GM12891 (cell line): ENCODE measurements at regions not wholly inside any gene's neighbourhood (a gene's known extent, or its start where the extent isn't known, plus 50 kb on each side); places are given as distances from the start of the nearest gene placed in this dataset.
A peak's percentile ranks its signal among the peaks of the same experiment; 100 is the strongest.

Experiments
- DNase-seq: peaks from one replicate; pipeline ENCODE4 v3.0.0; 2011; ENCODE audit warnings: low spot score; ENCODE audit not compliant: insufficient read length
- FAIRE-seq: peaks from 2 replicates; lab custom pipeline; 2011; peaks lifted over from hg19 to GRCh38; lab: Jason Lieb, UNC
- PAX5 ChIP-seq: IDR thresholded peaks from 2 replicates; pipeline ENCODE4 v1.6.1; 2011; ENCODE audit warnings: low read length, moderate library complexity, mild to moderate bottlenecking; ENCODE audit not compliant: insufficient read depth, severe bottlenecking
- POLR2A ChIP-seq: IDR thresholded peaks from 2 replicates; pipeline ENCODE4 v1.6.1; 2011; ENCODE audit warnings: low read depth, low read length, control low read depth
- POLR2AphosphoS5 ChIP-seq: IDR thresholded peaks from 2 replicates; pipeline ENCODE4 v1.6.1; 2011; ENCODE audit warnings: low read depth, low read length, control low read depth
- POU2F2 ChIP-seq: IDR thresholded peaks from 2 replicates; pipeline ENCODE4 v1.6.1; 2011; ENCODE audit warnings: low read depth, mild to moderate bottlenecking, control low read depth, low read length, moderate library complexity
- SPI1 ChIP-seq: IDR thresholded peaks from 2 replicates; pipeline ENCODE4 v1.6.1; 2011; ENCODE audit warnings: low read depth, low read length, control low read depth
- TAF1 ChIP-seq: IDR thresholded peaks from 2 replicates; pipeline ENCODE4 v1.6.1; 2011; ENCODE audit warnings: low read depth, low read length, control low read depth

DNA sequence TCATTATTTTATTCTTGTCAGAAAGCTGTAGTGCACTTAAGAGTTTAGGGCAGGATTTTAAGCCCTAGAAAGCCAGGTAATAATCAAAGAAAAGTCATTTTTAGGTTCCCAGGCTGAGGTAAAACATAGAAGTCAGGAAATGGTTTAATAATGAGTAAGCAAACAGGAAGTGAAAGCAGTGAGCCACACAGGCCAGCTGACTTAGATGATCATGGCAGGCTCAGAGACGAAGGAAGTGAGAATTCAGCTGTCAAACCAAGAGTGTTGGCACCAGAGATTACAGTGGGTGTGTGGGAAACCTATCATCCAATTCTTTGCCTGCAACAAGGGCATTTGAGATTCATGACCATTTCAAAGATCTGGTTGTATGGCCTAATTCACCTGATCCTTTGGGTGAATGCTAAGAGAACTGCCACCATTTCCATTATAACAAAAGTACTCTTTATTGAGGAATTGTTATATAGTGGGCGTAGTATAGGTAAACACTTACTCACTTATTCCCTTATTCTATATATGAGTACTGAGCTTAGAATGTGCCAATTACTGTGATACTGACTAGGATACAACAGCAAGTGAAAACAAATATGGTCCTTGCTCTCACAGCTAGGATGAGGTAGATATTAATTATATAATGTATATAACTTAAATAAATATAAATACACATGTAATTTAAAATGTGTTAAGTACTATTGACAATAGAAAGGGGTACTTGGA, 103.7 kb upstream of the EDNRB start:
- DNase-seq, result peak; percentile 17
- peak; percentile 97 for FAIRE-seq
- TF ChIP-seq SPI1 (peak; percentile 100), PAX5 (peak; percentile 17), POU2F2 (peak; percentile 63), POLR2A (no peak)

DNA sequence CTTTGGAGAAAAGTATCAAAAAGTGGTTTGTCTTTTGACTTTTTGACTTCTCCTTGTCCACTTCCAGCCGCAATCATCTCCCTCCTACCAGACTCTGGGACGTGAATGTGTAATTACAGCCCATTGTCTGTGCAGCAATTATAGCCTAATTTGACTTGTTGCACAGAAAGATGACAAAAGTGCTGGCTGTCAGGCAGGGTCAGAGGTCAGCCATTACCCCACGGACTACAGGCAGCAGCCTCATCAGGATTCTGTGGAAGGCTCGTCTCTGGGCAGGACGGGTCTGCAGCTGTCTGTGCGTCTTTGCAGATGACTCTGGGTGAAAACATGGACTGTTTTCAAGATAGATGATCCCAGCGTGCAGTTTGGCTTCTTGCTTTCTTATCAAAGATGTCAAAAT, 102.2 kb upstream of the EDNRB start:
- no peak for FAIRE-seq
- DNase-seq, result no peak
- TF ChIP-seq TAF1, result no peak

DNA sequence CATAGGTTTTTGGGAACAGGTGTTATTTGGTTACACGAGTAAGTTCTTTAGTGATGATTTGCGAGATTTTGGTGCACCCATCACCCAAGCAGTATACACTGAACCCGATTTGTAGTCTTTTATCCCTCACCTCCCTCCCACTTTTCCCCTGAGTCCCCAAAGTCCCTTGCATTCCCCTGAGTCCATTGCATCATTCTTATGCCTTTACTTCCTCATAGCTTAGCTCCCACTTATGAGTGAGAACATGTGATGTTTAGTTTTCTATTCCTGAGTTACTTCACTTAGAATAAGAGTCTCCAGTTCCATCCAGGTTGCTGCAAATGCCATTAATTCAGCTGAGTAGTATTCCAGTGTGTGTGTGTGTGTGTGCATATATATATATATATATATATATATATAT, 97.2 kb upstream of the EDNRB start:
- FAIRE-seq, result no peak
- no peak for DNase-seq

DNA sequence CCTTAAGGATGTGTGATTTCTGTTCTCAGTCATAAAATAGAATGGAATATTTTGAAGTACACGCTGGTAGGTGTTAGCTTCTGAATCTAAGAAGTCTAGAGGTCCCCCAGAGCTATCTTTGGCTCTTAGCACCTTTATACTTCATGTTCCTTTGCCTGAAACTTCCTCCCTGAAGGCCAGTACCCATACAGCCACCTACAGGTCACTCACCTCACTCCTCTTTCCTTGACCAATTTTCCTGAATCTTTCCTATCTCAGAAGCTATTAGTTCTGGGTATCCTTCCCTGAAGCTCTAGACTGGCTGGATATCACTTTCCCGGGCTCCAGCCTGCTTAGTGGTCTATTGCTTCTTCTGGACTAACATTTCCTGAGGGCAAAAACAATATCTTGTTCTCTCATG, 93.4 kb upstream of the EDNRB start:
- FAIRE-seq (no peak), DNase-seq (no peak)
- no peak for TF ChIP-seq TAF1
- TF ChIP-seq POLR2AphosphoS5, result no peak
- no peak for TF ChIP-seq POU2F2
- TF ChIP-seq POLR2A, result no peak

More for the DNA sequence above, 97.2 kb upstream of the EDNRB start:
- TF ChIP-seq PAX5 (no peak), POU2F2 (no peak), POLR2AphosphoS5 (no peak), TAF1 (no peak), SPI1 (no peak), POLR2A (no peak)

DNA sequence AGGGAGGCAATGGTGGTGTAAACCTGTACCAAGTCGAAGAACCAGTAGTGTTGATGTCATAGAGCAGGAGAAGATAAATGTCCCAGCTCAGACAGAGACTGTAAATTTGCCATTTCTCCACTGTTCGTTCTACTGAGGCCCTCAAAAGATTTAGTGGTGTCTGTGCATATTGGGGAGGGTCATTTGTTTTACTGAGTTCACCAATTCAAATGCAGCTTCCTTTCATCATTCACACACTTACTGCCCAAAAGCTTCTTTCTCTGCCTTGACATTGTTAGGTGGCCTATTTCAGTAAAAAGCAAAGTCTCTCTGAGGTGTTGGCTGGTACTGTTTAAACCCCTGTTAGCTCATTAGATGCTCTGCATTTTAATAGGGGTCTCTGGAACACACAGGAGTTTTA, 86.2 kb upstream of the EDNRB start:
- no peak for DNase-seq
- TF ChIP-seq POLR2AphosphoS5 (no peak), SPI1 (no peak)
- no peak for FAIRE-seq

DNA sequence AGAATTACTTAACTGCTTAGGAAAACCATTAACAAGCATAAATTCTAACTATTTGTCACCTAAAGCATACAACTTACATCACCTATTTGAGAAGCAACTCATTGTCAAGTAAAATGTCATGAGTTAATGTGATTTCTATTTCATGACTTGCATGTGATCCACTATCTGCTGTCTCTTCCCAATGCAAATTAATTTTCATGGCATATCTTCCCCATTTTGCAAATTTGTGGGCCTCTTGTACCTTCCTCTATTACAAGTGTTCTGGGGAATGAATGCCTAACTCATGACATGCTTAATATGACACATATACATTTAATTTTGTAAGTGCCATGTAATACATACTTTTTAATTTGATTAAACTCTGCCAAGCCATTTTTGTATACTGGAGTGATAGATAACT, 81.1 kb upstream of the EDNRB start:
- FAIRE-seq (no peak), DNase-seq (no peak)
- TF ChIP-seq PAX5 (no peak), TAF1 (no peak), POLR2A (no peak), SPI1 (no peak), POU2F2 (no peak), POLR2AphosphoS5 (no peak)

DNA sequence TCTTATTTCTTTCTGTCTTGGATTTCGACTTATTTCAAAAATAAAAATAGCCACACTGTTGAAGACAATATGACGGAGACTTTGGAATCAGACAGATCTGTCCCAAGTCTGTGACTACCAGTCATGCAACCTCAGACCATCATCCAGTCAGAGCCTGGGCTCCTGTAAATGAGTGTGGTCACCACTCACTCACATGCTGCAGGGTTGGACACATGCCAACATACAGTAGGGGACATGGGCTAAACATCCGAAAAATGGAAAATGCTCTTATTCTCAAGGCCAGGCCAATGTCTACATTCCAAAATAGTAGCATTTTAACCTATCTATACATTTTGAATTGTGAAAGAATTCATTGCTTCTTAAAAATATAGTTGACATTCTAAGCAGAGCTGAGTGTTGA, 75.5 kb upstream of the EDNRB start:
- FAIRE-seq, result no peak
- TF ChIP-seq POLR2A (no peak), POLR2AphosphoS5 (no peak), SPI1 (no peak), POU2F2 (no peak)
- no peak for DNase-seq

DNA sequence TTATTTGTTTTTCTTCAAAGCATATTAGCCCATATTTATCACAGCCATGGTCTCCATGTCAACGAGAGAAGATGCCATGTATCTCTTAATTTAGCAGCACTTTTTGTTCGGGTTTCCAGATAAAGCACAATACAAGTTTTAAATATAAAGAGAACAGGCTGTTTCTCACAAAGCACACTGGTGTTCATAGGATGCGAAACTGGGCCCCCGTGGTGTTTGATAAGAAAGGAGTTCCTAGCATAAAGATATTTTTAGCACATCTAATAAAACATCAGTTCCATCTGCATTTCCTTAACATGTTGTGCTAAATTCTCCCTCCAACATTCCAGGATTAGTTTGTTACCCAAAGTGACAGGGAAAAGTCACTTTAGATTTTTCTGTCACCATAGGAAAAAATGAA, 72.4 kb upstream of the EDNRB start:
- no peak for DNase-seq
- no peak for TF ChIP-seq POLR2AphosphoS5
- no peak for TF ChIP-seq POLR2A
- TF ChIP-seq SPI1, result no peak
- TF ChIP-seq PAX5, result no peak
- no peak for TF ChIP-seq POU2F2
- no peak for TF ChIP-seq TAF1
- FAIRE-seq, result no peak

DNA sequence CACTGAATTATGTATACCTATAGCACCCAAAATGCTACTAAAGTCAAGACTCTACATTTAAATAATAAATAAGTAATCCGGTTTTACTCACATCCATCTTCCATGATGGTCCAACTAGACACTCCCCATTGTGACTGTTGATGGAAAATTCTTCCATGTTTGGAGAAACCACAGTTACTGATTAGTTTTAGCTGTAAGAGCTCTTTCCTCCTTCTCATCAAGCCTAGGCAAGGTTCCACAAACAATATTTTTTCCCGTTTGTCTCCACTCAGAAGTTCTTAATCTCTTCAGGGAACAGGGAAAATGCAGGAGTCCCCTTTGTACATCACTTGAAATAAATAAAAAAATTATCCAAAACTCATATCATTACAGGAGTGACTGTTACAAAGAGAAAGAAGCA, 70.7 kb upstream of the EDNRB start:
- TF ChIP-seq POLR2A (no peak), SPI1 (no peak), PAX5 (no peak), TAF1 (no peak), POLR2AphosphoS5 (no peak), POU2F2 (no peak)
- FAIRE-seq (no peak), DNase-seq (no peak)

DNA sequence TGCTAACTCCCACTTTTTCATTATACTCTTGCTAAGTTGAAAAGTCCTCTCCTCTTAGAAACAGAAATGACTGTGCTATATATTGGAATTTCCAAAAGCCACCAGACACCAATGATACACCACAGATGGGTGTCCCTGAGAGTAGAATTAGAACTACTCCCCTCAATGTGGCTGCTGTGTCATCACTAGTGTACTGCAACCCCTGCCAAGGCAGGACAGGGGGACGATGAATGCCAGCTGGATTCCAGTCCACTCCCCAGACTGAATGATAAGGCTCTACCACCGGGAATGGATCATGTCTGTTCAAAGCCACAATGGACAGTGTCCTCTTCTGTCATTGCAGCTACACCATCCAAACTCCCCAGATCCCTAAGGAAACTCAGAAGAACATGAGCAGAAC, 69.7 kb upstream of the EDNRB start:
- DNase-seq (no peak), FAIRE-seq (no peak)
- TF ChIP-seq POLR2AphosphoS5 (no peak), PAX5 (no peak), SPI1 (no peak), POU2F2 (no peak), POLR2A (no peak), TAF1 (no peak)

DNA sequence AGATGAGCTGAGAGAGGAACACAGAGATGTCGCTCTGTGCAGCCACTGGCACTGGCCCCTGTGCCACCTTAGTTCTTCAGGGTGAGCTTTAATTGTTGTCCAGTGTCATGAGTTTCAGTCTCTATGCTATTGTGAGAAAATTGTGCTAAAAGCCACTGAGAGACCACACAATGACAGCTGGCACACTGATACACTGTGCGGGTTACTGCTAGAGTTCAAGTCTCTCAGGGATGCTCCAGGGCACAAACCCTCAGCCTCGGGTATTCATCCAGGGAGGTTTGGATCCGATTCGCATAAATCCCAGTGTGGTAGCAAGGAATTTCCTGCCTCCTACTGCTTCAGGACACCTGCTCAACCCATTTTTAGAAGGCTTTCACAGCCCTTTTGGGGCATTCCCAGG, 68.1 kb upstream of the EDNRB start:
- DNase-seq (no peak), FAIRE-seq (no peak)
- no peak for TF ChIP-seq POLR2AphosphoS5
- no peak for TF ChIP-seq TAF1
- TF ChIP-seq POLR2A, result no peak
- TF ChIP-seq SPI1, result no peak
